GM06990 (cell line): ENCODE measurements at regions not wholly inside any gene's neighbourhood (a gene's known extent, or its start where the extent isn't known, plus 50 kb on each side); places are given as distances from the start of the nearest gene placed in this dataset.

Experiments used
- DNase-seq: peaks from one replicate; pipeline ENCODE4 v3.0.0-alpha.2; 2011; ENCODE audit not compliant: insufficient read length; ENCODE audit errors: extremely low read depth
- H3K27me3 ChIP-seq: replicated peaks from 2 replicates; pipeline ENCODE4 v1.6.0; 2011; ENCODE audit warnings: low read length; ENCODE audit not compliant: control insufficient read depth, insufficient read depth
- H3K36me3 ChIP-seq: 2 replicates; pipeline ENCODE4 v1.5.1; 2011; ENCODE audit warnings: low read length; ENCODE audit not compliant: control insufficient read depth, insufficient read depth
- H3K4me3 ChIP-seq: replicated peaks from 2 replicates; pipeline ENCODE4 v1.5.1; 2011; ENCODE audit warnings: low read depth, mild to moderate bottlenecking, control low read depth, low read length
- CTCF ChIP-seq: IDR thresholded peaks from 2 replicates; pipeline ENCODE4 v1.5.1; 2011; ENCODE audit warnings: low read length, control low read depth, mild to moderate bottlenecking, inconsistent platforms; ENCODE audit not compliant: insufficient read depth, poor library complexity, severe bottlenecking

GRCh38 chr10:78771260-78771659, 297.5 kb upstream of the ZMIZ1 start:
- Histone ChIP-seq H3K36me3 (no peaks in the 10 kb centered on the region), H3K4me3 (no peak overlapping the region), H3K27me3 (no peaks in the 10 kb centered on the region; the same call in 1 of the 2 replicates)
- no peak for TF ChIP-seq CTCF
- no peak for DNase-seq

- TF ChIP-seq CTCF, result no peak
- no peak for DNase-seq
Measured at GRCh38 chr10:78771808-78772455, 296.8 kb upstream of the ZMIZ1 start.

GRCh38 chr10:78772486-78772885, 296.3 kb upstream of the ZMIZ1 start:
- no peak for DNase-seq
- Histone ChIP-seq H3K27me3 (no peaks in the 10 kb centered on the region; the same call in 1 of the 2 replicates), H3K4me3 (no peak overlapping the region), H3K36me3 (no peaks in the 10 kb centered on the region)
- TF ChIP-seq CTCF, result no peak

More at GRCh38 chr10:78771808-78772455, 296.8 kb upstream of the ZMIZ1 start:
- H3K4me3 ChIP-seq, result no peak overlapping the region
- no peaks in the 10 kb centered on the region; the same call in 1 of the 2 replicates for H3K27me3 ChIP-seq
- H3K36me3 ChIP-seq, result no peaks in the 10 kb centered on the region

GRCh38 chr10:78772986-78773530, 295.7 kb upstream of the ZMIZ1 start:
- DNase-seq, result no peak
- no peaks in the 10 kb centered on the region for H3K36me3 ChIP-seq
- H3K4me3 ChIP-seq, result no peak overlapping the region
- TF ChIP-seq CTCF, result no peak
- peaks cover 1% of the 10 kb centered on the region; the same call in 1 of the 2 replicates for H3K27me3 ChIP-seq

- TF ChIP-seq CTCF, result no peak
Measured at GRCh38 chr10:78774614-78774998, 294.2 kb upstream of the ZMIZ1 start.

More at GRCh38 chr10:78774614-78774998, 294.2 kb upstream of the ZMIZ1 start:
- no peak for DNase-seq
- Histone ChIP-seq H3K4me3 (no peak overlapping the region), H3K27me3 (peaks cover 1% of the 10 kb centered on the region; the same call in 1 of the 2 replicates), H3K36me3 (no peaks in the 10 kb centered on the region)
